GM23338 (cell line): ENCODE measurements at regions not wholly inside any gene's neighbourhood (a gene's known extent, or its start where the extent isn't known, plus 50 kb on each side); places are given as distances from the start of the nearest gene placed in this dataset.

Experiments
- ATAC-seq: fragments of 200-7000 bp; cut with Tn5 transposase; 3 replicates; pipeline ENCODE4 v1.9.1; 2020
- DNase-seq: peaks from one replicate; pipeline ENCODE4 v3.0.0-alpha.2; 2015; ENCODE audit warnings: low spot score
- H2AFZ ChIP-seq: fragments of 200-600 bp; sonication (generic); 2 replicates; pipeline ENCODE4 v1.8.0; 2016; ENCODE audit warnings: antibody characterized with exemption, mild to moderate bottlenecking, moderate library complexity
- H3F3A ChIP-seq: fragments of 200-600 bp; sonication (generic); replicated peaks from 2 replicates; pipeline ENCODE4 v1.8.0; 2017; ENCODE audit warnings: antibody characterized with exemption, mixed run types, low read depth
- H3K27ac ChIP-seq: fragments of 200-600 bp; sonication (generic); 2 replicates; pipeline ENCODE4 v1.6.1; 2016; ENCODE audit warnings: low read depth
- H3K27me3 ChIP-seq: fragments of 200-600 bp; sonication (generic); 2 replicates; pipeline ENCODE4 v1.8.0; 2016; ENCODE audit warnings: mild to moderate bottlenecking, mixed run types, moderate library complexity; ENCODE audit not compliant: insufficient read depth
- H3K36me3 ChIP-seq: fragments of 200-600 bp; sonication (generic); 2 replicates; pipeline ENCODE4 v1.8.0; 2016; ENCODE audit warnings: mild to moderate bottlenecking; ENCODE audit not compliant: insufficient read depth
- H3K4me1 ChIP-seq: fragments of 200-600 bp; sonication (generic); 2 replicates; pipeline ENCODE4 v1.8.0; 2016; ENCODE audit warnings: mild to moderate bottlenecking, moderate library complexity; ENCODE audit not compliant: insufficient read depth
- H3K4me2 ChIP-seq: fragments of 200-600 bp; sonication (generic); 2 replicates; pipeline ENCODE4 v1.7.1; 2017; ENCODE audit warnings: mixed run types
- H3K4me3 ChIP-seq: fragments of 200-600 bp; sonication (generic); 2 replicates; pipeline ENCODE4 v1.6.1; 2016; ENCODE audit warnings: mixed run types
- H3K79me2 ChIP-seq: fragments of 200-600 bp; sonication (generic); replicated peaks from 2 replicates; pipeline ENCODE4 v1.8.0; 2017; ENCODE audit warnings: mild to moderate bottlenecking; ENCODE audit not compliant: insufficient read depth
- H3K9me2 ChIP-seq: fragments of 200-600 bp; sonication (generic); 2 replicates; pipeline ENCODE4 v1.8.0; 2017; ENCODE audit not compliant: insufficient read depth
- H4K20me1 ChIP-seq: fragments of 200-600 bp; sonication (generic); replicated peaks from 2 replicates; pipeline ENCODE4 v1.8.0; 2017; ENCODE audit warnings: mild to moderate bottlenecking; ENCODE audit not compliant: insufficient read depth
- H3K27ac Mint-ChIP-seq: 2 replicates; pipeline ENCODE4 v1.8.0; 2020; ENCODE audit warnings: inconsistent platforms, mild to moderate bottlenecking, moderate library complexity, mixed read lengths
- H3K27me3 Mint-ChIP-seq: 3 replicates; pipeline ENCODE4 v1.8.0; 2022; ENCODE audit warnings: low read depth, mild to moderate bottlenecking, moderate library complexity, mixed read lengths, inconsistent platforms; ENCODE audit not compliant: insufficient read depth, poor library complexity
- H3K36me3 Mint-ChIP-seq: 3 replicates; pipeline ENCODE4 v1.8.0; 2021; ENCODE audit warnings: low read depth, mild to moderate bottlenecking, inconsistent platforms, moderate library complexity, mixed read lengths
- H3K4me1 Mint-ChIP-seq: 3 replicates; pipeline ENCODE4 v1.8.0; 2020; ENCODE audit warnings: mild to moderate bottlenecking, inconsistent platforms, mixed read lengths
- H3K4me3 Mint-ChIP-seq: 3 replicates; pipeline ENCODE4 v1.8.0; 2021; ENCODE audit warnings: moderate library complexity, mild to moderate bottlenecking, inconsistent platforms, mixed read lengths
- H3K9me3 Mint-ChIP-seq: 3 replicates; pipeline ENCODE4 v1.8.0; 2020; ENCODE audit warnings: moderate library complexity, mild to moderate bottlenecking, inconsistent platforms, mixed read lengths
- CREB1 ChIP-seq: fragments of 250-450 bp; sonication (Bioruptor Pico); IDR thresholded peaks from 2 replicates; pipeline ENCODE4 v1.5.0; 2020; ENCODE audit warnings: low read depth, mild to moderate bottlenecking, moderate library complexity
- EZH2 ChIP-seq: fragments of 200-600 bp; sonication (generic); IDR thresholded peaks from one replicate; pipeline ENCODE4 v1.8.0; 2017; ENCODE audit warnings: antibody characterized with exemption, mild to moderate bottlenecking, low read depth; ENCODE audit not compliant: unreplicated experiment
- EZH2phosphoT487 ChIP-seq: fragments of 200-600 bp; sonication (generic); IDR thresholded peaks from one replicate; pipeline ENCODE4 v1.8.1; 2018; ENCODE audit warnings: antibody characterized with exemption; ENCODE audit not compliant: unreplicated experiment
- JUNB ChIP-seq: IDR thresholded peaks from one replicate; pipeline ENCODE4 v1.6.1; 2016; ENCODE audit warnings: antibody characterized with exemption; ENCODE audit not compliant: unreplicated experiment
- NANOG ChIP-seq: IDR thresholded peaks from 2 replicates; pipeline ENCODE4 v1.6.1; 2016; ENCODE audit warnings: antibody characterized with exemption, borderline replicate concordance
- POLR2AphosphoS5 ChIP-seq: IDR thresholded peaks from 2 replicates; pipeline ENCODE4 v1.6.1; 2016; ENCODE audit warnings: antibody characterized with exemption, low read depth
- STAT1 ChIP-seq: IDR thresholded peaks from one replicate; pipeline ENCODE4 v1.6.1; 2016; ENCODE audit warnings: antibody characterized with exemption; ENCODE audit not compliant: unreplicated experiment
- ZNF114 ChIP-seq: fragments of 250-450 bp; sonication (Bioruptor Pico); IDR thresholded peaks from 2 replicates; pipeline ENCODE4 v1.5.0; 2020; ENCODE audit warnings: mild to moderate bottlenecking, moderate library complexity
- ZNF331 ChIP-seq: fragments of 250-450 bp; sonication (Bioruptor Pico); IDR thresholded peaks from 2 replicates; pipeline ENCODE4 v1.5.0; 2020; ENCODE audit warnings: low read depth, mild to moderate bottlenecking, moderate library complexity
- TF ChIP-seq, protein P1 (sequence below): IDR thresholded peaks from one replicate; pipeline ENCODE4 v1.6.1; 2018; ENCODE audit warnings: antibody characterized with exemption; ENCODE audit not compliant: unreplicated experiment
- TF ChIP-seq, protein P2 (sequence below), 2 experiments: fragments of 200-600 bp in 1 of 2; sonication (generic) in 1 of 2; conservative IDR thresholded peaks; 2 replicates each; pipeline versions ENCODE4 v1.5.1 to v1.6.1; 2016 to 2017; ENCODE audit warnings: antibody characterized with exemption in 2 of 2, low read depth in 2 of 2, mild to moderate bottlenecking in 2 of 2, moderate library complexity in 1 of 2
- TF ChIP-seq, protein P3 (sequence below): IDR thresholded peaks from 2 replicates; pipeline ENCODE4 v1.6.1; 2016; ENCODE audit warnings: antibody characterized with exemption
- TF ChIP-seq, protein P4 (sequence below): fragments of 250-450 bp; sonication (Bioruptor Pico); IDR thresholded peaks from 2 replicates; pipeline ENCODE4 v1.5.0; 2020; ENCODE audit warnings: mild to moderate bottlenecking, moderate library complexity

DNA sequence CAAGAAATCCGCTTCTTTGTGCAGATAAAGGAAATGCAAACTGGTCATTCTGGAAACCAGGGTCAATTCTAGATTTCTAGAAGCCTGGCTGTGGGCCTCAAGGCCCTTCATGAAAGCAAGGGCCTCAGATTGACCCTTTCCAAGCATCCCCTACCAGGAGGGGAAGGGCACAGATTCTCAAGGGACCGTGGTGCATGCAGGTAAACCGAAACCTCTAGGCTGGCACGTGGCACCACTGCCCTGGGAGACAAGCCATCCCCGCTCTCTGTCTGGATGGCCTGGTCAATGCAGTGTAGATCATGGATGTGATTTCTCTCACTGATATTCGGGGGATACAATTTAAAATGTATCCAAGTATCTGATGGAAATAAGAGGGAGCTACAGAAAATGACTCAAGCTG lies 69.4 kb downstream of the TOMM20 start:
- no peaks in the 10 kb centered on the region for H4K20me1 ChIP-seq
- H3K27ac ChIP-seq, result no peak overlapping the region
- H3K27ac Mint-ChIP-seq, result no peak overlapping the region
- 0 out of 2 replicates have a peak, but pooled peaks cover 6% of the 10 kb centered on the region for H3F3A ChIP-seq
- TF ChIP-seq ZNF331, result no peak
- no peak for TF ChIP-seq NANOG
- TF ChIP-seq EZH2phosphoT487, result no peak
- no peak for TF ChIP-seq JUNB
- TF ChIP-seq, protein P1, sequence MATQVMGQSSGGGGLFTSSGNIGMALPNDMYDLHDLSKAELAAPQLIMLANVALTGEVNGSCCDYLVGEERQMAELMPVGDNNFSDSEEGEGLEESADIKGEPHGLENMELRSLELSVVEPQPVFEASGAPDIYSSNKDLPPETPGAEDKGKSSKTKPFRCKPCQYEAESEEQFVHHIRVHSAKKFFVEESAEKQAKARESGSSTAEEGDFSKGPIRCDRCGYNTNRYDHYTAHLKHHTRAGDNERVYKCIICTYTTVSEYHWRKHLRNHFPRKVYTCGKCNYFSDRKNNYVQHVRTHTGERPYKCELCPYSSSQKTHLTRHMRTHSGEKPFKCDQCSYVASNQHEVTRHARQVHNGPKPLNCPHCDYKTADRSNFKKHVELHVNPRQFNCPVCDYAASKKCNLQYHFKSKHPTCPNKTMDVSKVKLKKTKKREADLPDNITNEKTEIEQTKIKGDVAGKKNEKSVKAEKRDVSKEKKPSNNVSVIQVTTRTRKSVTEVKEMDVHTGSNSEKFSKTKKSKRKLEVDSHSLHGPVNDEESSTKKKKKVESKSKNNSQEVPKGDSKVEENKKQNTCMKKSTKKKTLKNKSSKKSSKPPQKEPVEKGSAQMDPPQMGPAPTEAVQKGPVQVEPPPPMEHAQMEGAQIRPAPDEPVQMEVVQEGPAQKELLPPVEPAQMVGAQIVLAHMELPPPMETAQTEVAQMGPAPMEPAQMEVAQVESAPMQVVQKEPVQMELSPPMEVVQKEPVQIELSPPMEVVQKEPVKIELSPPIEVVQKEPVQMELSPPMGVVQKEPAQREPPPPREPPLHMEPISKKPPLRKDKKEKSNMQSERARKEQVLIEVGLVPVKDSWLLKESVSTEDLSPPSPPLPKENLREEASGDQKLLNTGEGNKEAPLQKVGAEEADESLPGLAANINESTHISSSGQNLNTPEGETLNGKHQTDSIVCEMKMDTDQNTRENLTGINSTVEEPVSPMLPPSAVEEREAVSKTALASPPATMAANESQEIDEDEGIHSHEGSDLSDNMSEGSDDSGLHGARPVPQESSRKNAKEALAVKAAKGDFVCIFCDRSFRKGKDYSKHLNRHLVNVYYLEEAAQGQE, result no peak
- TF ChIP-seq STAT1, result no peak
- TF ChIP-seq, protein P2, sequence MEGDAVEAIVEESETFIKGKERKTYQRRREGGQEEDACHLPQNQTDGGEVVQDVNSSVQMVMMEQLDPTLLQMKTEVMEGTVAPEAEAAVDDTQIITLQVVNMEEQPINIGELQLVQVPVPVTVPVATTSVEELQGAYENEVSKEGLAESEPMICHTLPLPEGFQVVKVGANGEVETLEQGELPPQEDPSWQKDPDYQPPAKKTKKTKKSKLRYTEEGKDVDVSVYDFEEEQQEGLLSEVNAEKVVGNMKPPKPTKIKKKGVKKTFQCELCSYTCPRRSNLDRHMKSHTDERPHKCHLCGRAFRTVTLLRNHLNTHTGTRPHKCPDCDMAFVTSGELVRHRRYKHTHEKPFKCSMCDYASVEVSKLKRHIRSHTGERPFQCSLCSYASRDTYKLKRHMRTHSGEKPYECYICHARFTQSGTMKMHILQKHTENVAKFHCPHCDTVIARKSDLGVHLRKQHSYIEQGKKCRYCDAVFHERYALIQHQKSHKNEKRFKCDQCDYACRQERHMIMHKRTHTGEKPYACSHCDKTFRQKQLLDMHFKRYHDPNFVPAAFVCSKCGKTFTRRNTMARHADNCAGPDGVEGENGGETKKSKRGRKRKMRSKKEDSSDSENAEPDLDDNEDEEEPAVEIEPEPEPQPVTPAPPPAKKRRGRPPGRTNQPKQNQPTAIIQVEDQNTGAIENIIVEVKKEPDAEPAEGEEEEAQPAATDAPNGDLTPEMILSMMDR (conservative IDR thresholded peaks at IDR 0.05; ENCODE audit: low read depth in 2 of 2), result no peak
- TF ChIP-seq, protein P3, sequence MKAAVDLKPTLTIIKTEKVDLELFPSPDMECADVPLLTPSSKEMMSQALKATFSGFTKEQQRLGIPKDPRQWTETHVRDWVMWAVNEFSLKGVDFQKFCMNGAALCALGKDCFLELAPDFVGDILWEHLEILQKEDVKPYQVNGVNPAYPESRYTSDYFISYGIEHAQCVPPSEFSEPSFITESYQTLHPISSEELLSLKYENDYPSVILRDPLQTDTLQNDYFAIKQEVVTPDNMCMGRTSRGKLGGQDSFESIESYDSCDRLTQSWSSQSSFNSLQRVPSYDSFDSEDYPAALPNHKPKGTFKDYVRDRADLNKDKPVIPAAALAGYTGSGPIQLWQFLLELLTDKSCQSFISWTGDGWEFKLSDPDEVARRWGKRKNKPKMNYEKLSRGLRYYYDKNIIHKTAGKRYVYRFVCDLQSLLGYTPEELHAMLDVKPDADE, result no peak
- no peak for TF ChIP-seq POLR2AphosphoS5
- no peak for TF ChIP-seq CREB1
- TF ChIP-seq ZNF114 (CRISPR knock-in tag), result no peak
- TF ChIP-seq, protein P4, sequence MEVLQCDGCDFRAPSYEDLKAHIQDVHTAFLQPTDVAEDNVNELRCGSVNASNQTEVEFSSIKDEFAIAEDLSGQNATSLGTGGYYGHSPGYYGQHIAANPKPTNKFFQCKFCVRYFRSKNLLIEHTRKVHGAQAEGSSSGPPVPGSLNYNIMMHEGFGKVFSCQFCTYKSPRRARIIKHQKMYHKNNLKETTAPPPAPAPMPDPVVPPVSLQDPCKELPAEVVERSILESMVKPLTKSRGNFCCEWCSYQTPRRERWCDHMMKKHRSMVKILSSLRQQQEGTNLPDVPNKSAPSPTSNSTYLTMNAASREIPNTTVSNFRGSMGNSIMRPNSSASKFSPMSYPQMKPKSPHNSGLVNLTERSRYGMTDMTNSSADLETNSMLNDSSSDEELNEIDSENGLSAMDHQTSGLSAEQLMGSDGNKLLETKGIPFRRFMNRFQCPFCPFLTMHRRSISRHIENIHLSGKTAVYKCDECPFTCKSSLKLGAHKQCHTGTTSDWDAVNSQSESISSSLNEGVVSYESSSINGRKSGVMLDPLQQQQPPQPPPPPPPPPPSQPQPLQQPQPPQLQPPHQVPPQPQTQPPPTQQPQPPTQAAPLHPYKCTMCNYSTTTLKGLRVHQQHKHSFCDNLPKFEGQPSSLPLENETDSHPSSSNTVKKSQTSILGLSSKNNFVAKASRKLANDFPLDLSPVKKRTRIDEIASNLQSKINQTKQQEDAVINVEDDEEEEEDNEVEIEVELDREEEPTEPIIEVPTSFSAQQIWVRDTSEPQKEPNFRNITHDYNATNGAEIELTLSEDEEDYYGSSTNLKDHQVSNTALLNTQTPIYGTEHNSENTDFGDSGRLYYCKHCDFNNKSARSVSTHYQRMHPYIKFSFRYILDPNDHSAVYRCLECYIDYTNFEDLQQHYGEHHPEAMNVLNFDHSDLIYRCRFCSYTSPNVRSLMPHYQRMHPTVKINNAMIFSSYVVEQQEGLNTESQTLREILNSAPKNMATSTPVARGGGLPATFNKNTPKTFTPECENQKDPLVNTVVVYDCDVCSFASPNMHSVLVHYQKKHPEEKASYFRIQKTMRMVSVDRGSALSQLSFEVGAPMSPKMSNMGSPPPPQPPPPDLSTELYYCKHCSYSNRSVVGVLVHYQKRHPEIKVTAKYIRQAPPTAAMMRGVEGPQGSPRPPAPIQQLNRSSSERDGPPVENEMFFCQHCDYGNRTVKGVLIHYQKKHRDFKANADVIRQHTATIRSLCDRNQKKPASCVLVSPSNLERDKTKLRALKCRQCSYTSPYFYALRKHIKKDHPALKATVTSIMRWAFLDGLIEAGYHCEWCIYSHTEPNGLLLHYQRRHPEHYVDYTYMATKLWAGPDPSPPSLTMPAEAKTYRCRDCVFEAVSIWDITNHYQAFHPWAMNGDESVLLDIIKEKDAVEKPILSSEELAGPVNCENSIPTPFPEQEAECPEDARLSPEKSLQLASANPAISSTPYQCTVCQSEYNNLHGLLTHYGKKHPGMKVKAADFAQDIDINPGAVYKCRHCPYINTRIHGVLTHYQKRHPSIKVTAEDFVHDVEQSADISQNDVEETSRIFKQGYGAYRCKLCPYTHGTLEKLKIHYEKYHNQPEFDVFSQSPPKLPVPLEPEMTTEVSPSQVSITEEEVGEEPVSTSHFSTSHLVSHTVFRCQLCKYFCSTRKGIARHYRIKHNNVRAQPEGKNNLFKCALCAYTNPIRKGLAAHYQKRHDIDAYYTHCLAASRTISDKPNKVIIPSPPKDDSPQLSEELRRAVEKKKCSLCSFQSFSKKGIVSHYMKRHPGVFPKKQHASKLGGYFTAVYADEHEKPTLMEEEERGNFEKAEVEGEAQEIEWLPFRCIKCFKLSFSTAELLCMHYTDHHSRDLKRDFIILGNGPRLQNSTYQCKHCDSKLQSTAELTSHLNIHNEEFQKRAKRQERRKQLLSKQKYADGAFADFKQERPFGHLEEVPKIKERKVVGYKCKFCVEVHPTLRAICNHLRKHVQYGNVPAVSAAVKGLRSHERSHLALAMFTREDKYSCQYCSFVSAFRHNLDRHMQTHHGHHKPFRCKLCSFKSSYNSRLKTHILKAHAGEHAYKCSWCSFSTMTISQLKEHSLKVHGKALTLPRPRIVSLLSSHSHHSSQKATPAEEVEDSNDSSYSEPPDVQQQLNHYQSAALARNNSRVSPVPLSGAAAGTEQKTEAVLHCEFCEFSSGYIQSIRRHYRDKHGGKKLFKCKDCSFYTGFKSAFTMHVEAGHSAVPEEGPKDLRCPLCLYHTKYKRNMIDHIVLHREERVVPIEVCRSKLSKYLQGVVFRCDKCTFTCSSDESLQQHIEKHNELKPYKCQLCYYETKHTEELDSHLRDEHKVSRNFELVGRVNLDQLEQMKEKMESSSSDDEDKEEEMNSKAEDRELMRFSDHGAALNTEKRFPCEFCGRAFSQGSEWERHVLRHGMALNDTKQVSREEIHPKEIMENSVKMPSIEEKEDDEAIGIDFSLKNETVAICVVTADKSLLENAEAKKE (CRISPR knock-in tag), result no peak
- no peak for TF ChIP-seq EZH2
- peaks cover 48% of the 10 kb centered on the region for H3K4me1 Mint-ChIP-seq
- H3K4me3 Mint-ChIP-seq, result no peak overlapping the region
- H3K4me2 ChIP-seq, result no peak overlapping the region; the same call in 1 of the 2 replicates
- H3K79me2 ChIP-seq, result no peaks in the 10 kb centered on the region
- H3K36me3 Mint-ChIP-seq, result no peaks in the 10 kb centered on the region; the same call in 2 of the 3 replicates
- DNase-seq (no peak), ATAC-seq (no peak)
- peaks cover 6% of the 10 kb centered on the region for H3K27me3 Mint-ChIP-seq
- H3K27me3 ChIP-seq, result no peaks in the 10 kb centered on the region
- H3K4me1 ChIP-seq, result peaks cover 23% of the 10 kb centered on the region
- H3K4me3 ChIP-seq, result no peak overlapping the region
- no peaks in the 10 kb centered on the region; the same call in 2 of the 3 replicates for H3K9me3 Mint-ChIP-seq
- H3K9me2 ChIP-seq, result no peaks in the 10 kb centered on the region
- no peaks in the 10 kb centered on the region for H3K36me3 ChIP-seq
- no peak overlapping the region for H2AFZ ChIP-seq
